Activated effector memory CD4-positive, alpha-beta T cell treated with anti-CD3 and anti-CD28 coated beads, Interleukin-2, amount 50 U/mL, for 16 hours (primary cell): ENCODE measurements at regions not wholly inside any gene's neighbourhood (a gene's known extent, or its start where the extent isn't known, plus 50 kb on each side); places are given as distances from the start of the nearest gene placed in this dataset.
"Not testable (repeated sequence)": the region's sequence is repeated elsewhere in the genome, so short reads cannot be mapped to it uniquely, and the experiment has no call there.

Experiments
- DNase-seq: peaks from one replicate; pipeline ENCODE4 v3.0.0-alpha.2; 2020

- DNase-seq, result no peak
These were observed 133.6 kb upstream of the PRKCQ start for GRCh38 chr10:6713716-6714115.

GRCh38 chr10:6713120-6713519 is 133.0 kb upstream of the PRKCQ start:
- no peak for DNase-seq

GRCh38 chr10:6711881-6712280 is 131.8 kb upstream of the PRKCQ start:
- DNase-seq, result no peak

GRCh38 chr10:6711408-6711841 is 131.3 kb upstream of the PRKCQ start:
- no peak for DNase-seq

GRCh38 chr10:6707352-6707751 is 127.3 kb upstream of the PRKCQ start:
- no peak for DNase-seq

- no peak for DNase-seq
These were observed 126.6 kb upstream of the PRKCQ start for GRCh38 chr10:6706725-6707124.

GRCh38 chr10:6704896-6705295 is 124.8 kb upstream of the PRKCQ start:
- DNase-seq, result no peak

GRCh38 chr10:6702833-6703232 is 122.8 kb upstream of the PRKCQ start:
- DNase-seq, result not testable (repeated sequence)

- DNase-seq, result no peak
These were observed 122.0 kb upstream of the PRKCQ start for GRCh38 chr10:6702030-6702429.

GRCh38 chr10:6701289-6701688 is 121.2 kb upstream of the PRKCQ start:
- DNase-seq, result no peak

GRCh38 chr10:6700066-6700465 is 120.0 kb upstream of the PRKCQ start:
- DNase-seq, result no peak

- no peak for DNase-seq
These were observed 119.3 kb upstream of the PRKCQ start for GRCh38 chr10:6699336-6699735.

- no peak for DNase-seq
These were observed 115.4 kb upstream of the PRKCQ start for GRCh38 chr10:6695519-6695918.

- DNase-seq, result no peak
These were observed 114.5 kb upstream of the PRKCQ start for GRCh38 chr10:6694447-6695140.

- no peak for DNase-seq
These were observed 112.8 kb upstream of the PRKCQ start for GRCh38 chr10:6692856-6693255.

GRCh38 chr10:6692103-6692502 is 112.0 kb upstream of the PRKCQ start:
- DNase-seq, result no peak

GRCh38 chr10:6689036-6689435 is 109.0 kb upstream of the PRKCQ start:
- no peak for DNase-seq

GRCh38 chr10:6680735-6681134 is 100.7 kb upstream of the PRKCQ start:
- no peak for DNase-seq

- DNase-seq, result no peak
These were observed 98.9 kb upstream of the PRKCQ start for GRCh38 chr10:6678956-6679355.

GRCh38 chr10:6678211-6678803 is 98.2 kb upstream of the PRKCQ start:
- DNase-seq, result peak; percentile 87

- DNase-seq, result not testable (repeated sequence)
These were observed 97.1 kb upstream of the PRKCQ start for GRCh38 chr10:6677129-6677528.

GRCh38 chr10:6674291-6674690 is 94.2 kb upstream of the PRKCQ start:
- DNase-seq, result no peak

GRCh38 chr10:6671976-6672375 is 91.9 kb upstream of the PRKCQ start:
- DNase-seq, result no peak

GRCh38 chr10:6669269-6669859 is 89.3 kb upstream of the PRKCQ start:
- no peak for DNase-seq
